ENCODE measurements at regions not wholly inside any gene's neighbourhood (a gene's known extent, or its start where the extent isn't known, plus 50 kb on each side); places are given as distances from the start of the nearest gene placed in this dataset.
"Not testable (repeated sequence)": the region's sequence is repeated elsewhere in the genome, so short reads cannot be mapped to it uniquely, and the experiment has no call there.

- H3K9me3 ChIP-seq (ENCODE audit: control insufficient read depth in 5 of 5, low read length in 5 of 5); H3K4me1 ChIP-seq (ENCODE audit: control insufficient read depth in 5 of 5, insufficient read depth in 5 of 5, low read length in 5 of 5); H3K36me3 ChIP-seq (ENCODE audit: control insufficient read depth in 5 of 5, insufficient read depth in 5 of 5, low read length in 5 of 5); H3K9ac ChIP-seq (ENCODE audit: low read length in 5 of 5); H3K4me3 ChIP-seq (ENCODE audit: low read depth in 1 of 5, low read length in 5 of 5); H3K27me3 ChIP-seq (ENCODE audit: control insufficient read depth in 5 of 5, insufficient read depth in 4 of 5, low read length in 5 of 5); H3K27ac ChIP-seq (ENCODE audit: low read depth, low read length): not testable (repeated sequence)
Observed at GRCh38 chr7:32668387-32669097, 173.3 kb downstream of the AVL9 start.

GRCh38 chr7:32667586-32667985 lies 172.3 kb downstream of the AVL9 start:
- H3K9me3 ChIP-seq (ENCODE audit: control insufficient read depth in 5 of 5, low read length in 5 of 5); H3K36me3 ChIP-seq (ENCODE audit: control insufficient read depth in 5 of 5, insufficient read depth in 5 of 5, low read length in 5 of 5); H3K27me3 ChIP-seq (ENCODE audit: control insufficient read depth in 5 of 5, insufficient read depth in 4 of 5, low read length in 5 of 5); H3K27ac ChIP-seq (ENCODE audit: low read depth, low read length); H3K4me3 ChIP-seq (ENCODE audit: low read depth in 1 of 5, low read length in 5 of 5); H3K4me1 ChIP-seq (ENCODE audit: control insufficient read depth in 5 of 5, insufficient read depth in 5 of 5, low read length in 5 of 5); H3K9ac ChIP-seq (ENCODE audit: low read length in 5 of 5): not testable (repeated sequence)

GRCh38 chr7:32663805-32664211 lies 168.5 kb downstream of the AVL9 start:
- H3K27ac ChIP-seq (ENCODE audit: low read depth, low read length); H3K36me3 ChIP-seq (ENCODE audit: control insufficient read depth in 5 of 5, insufficient read depth in 5 of 5, low read length in 5 of 5); H3K4me3 ChIP-seq (ENCODE audit: low read depth in 1 of 5, low read length in 5 of 5); H3K4me1 ChIP-seq (ENCODE audit: control insufficient read depth in 5 of 5, insufficient read depth in 5 of 5, low read length in 5 of 5); H3K9ac ChIP-seq (ENCODE audit: low read length in 5 of 5); H3K9me3 ChIP-seq (ENCODE audit: control insufficient read depth in 5 of 5, low read length in 5 of 5); H3K27me3 ChIP-seq (ENCODE audit: control insufficient read depth in 5 of 5, insufficient read depth in 4 of 5, low read length in 5 of 5): not testable (repeated sequence)

GRCh38 chr7:32662509-32662908 lies 167.2 kb downstream of the AVL9 start:
- H3K27me3 ChIP-seq (ENCODE audit: control insufficient read depth in 5 of 5, insufficient read depth in 4 of 5, low read length in 5 of 5); H3K36me3 ChIP-seq (ENCODE audit: control insufficient read depth in 5 of 5, insufficient read depth in 5 of 5, low read length in 5 of 5); H3K27ac ChIP-seq (ENCODE audit: low read depth, low read length); H3K9ac ChIP-seq (ENCODE audit: low read length in 5 of 5); H3K9me3 ChIP-seq (ENCODE audit: control insufficient read depth in 5 of 5, low read length in 5 of 5); H3K4me3 ChIP-seq (ENCODE audit: low read depth in 1 of 5, low read length in 5 of 5); H3K4me1 ChIP-seq (ENCODE audit: control insufficient read depth in 5 of 5, insufficient read depth in 5 of 5, low read length in 5 of 5): not testable (repeated sequence)

GRCh38 chr7:32661929-32662328 lies 166.6 kb downstream of the AVL9 start:
- H3K27me3 ChIP-seq (ENCODE audit: control insufficient read depth in 5 of 5, insufficient read depth in 4 of 5, low read length in 5 of 5) = no peaks in the 10 kb centered on the region
- H3K9ac ChIP-seq (ENCODE audit: low read length in 5 of 5) = no peak overlapping the region
- no peak overlapping the region for H3K4me3 ChIP-seq (ENCODE audit: low read depth in 1 of 5, low read length in 5 of 5)
- H3K4me1 ChIP-seq (ENCODE audit: control insufficient read depth in 5 of 5, insufficient read depth in 5 of 5, low read length in 5 of 5) = no peaks in the 10 kb centered on the region
- H3K9me3 ChIP-seq (ENCODE audit: control insufficient read depth in 5 of 5, low read length in 5 of 5) = no peaks in the 10 kb centered on the region
- H3K27ac ChIP-seq (ENCODE audit: low read depth, low read length) = no peak overlapping the region
- H3K36me3 ChIP-seq (ENCODE audit: control insufficient read depth in 5 of 5, insufficient read depth in 5 of 5, low read length in 5 of 5) = no peaks in the 10 kb centered on the region

GRCh38 chr7:32661501-32661900 lies 166.2 kb downstream of the AVL9 start:
- no peaks in the 10 kb centered on the region for H3K9me3 ChIP-seq (ENCODE audit: control insufficient read depth in 5 of 5, low read length in 5 of 5)
- no peaks in the 10 kb centered on the region for H3K36me3 ChIP-seq (ENCODE audit: control insufficient read depth in 5 of 5, insufficient read depth in 5 of 5, low read length in 5 of 5)
- H3K4me1 ChIP-seq (ENCODE audit: control insufficient read depth in 5 of 5, insufficient read depth in 5 of 5, low read length in 5 of 5) = no peaks in the 10 kb centered on the region
- H3K9ac ChIP-seq (ENCODE audit: low read length in 5 of 5) = no peak overlapping the region
- H3K27me3 ChIP-seq (ENCODE audit: control insufficient read depth in 5 of 5, insufficient read depth in 4 of 5, low read length in 5 of 5) = no peaks in the 10 kb centered on the region
- no peak overlapping the region for H3K4me3 ChIP-seq (ENCODE audit: low read depth in 1 of 5, low read length in 5 of 5)
- H3K27ac ChIP-seq (ENCODE audit: low read depth, low read length) = no peak overlapping the region

GRCh38 chr7:32660936-32661335 lies 165.6 kb downstream of the AVL9 start:
- H3K9me3 ChIP-seq (ENCODE audit: control insufficient read depth in 5 of 5, low read length in 5 of 5) = no peaks in the 10 kb centered on the region
- H3K4me3 ChIP-seq (ENCODE audit: low read depth in 1 of 5, low read length in 5 of 5) = no peak overlapping the region
- no peaks in the 10 kb centered on the region for H3K4me1 ChIP-seq (ENCODE audit: control insufficient read depth in 5 of 5, insufficient read depth in 5 of 5, low read length in 5 of 5)
- H3K27me3 ChIP-seq (ENCODE audit: control insufficient read depth in 5 of 5, insufficient read depth in 4 of 5, low read length in 5 of 5) = no peaks in the 10 kb centered on the region
- H3K36me3 ChIP-seq (ENCODE audit: control insufficient read depth in 5 of 5, insufficient read depth in 5 of 5, low read length in 5 of 5) = no peaks in the 10 kb centered on the region
- H3K27ac ChIP-seq (ENCODE audit: low read depth, low read length) = no peak overlapping the region
- H3K9ac ChIP-seq (ENCODE audit: low read length in 5 of 5) = no peak overlapping the region

GRCh38 chr7:32659853-32660252 lies 164.6 kb downstream of the AVL9 start:
- no peaks in the 10 kb centered on the region for H3K36me3 ChIP-seq (ENCODE audit: control insufficient read depth in 5 of 5, insufficient read depth in 5 of 5, low read length in 5 of 5)
- H3K4me1 ChIP-seq (ENCODE audit: control insufficient read depth in 5 of 5, insufficient read depth in 5 of 5, low read length in 5 of 5) = no peaks in the 10 kb centered on the region
- H3K9ac ChIP-seq (ENCODE audit: low read length in 5 of 5) = no peak overlapping the region
- no peak overlapping the region for H3K27ac ChIP-seq (ENCODE audit: low read depth, low read length)
- no peak overlapping the region for H3K4me3 ChIP-seq (ENCODE audit: low read depth in 1 of 5, low read length in 5 of 5)
- no peaks in the 10 kb centered on the region for H3K9me3 ChIP-seq (ENCODE audit: control insufficient read depth in 5 of 5, low read length in 5 of 5)
- no peaks in the 10 kb centered on the region for H3K27me3 ChIP-seq (ENCODE audit: control insufficient read depth in 5 of 5, insufficient read depth in 4 of 5, low read length in 5 of 5)

GRCh38 chr7:32658467-32658869 lies 163.2 kb downstream of the AVL9 start:
- H3K27ac ChIP-seq (ENCODE audit: low read depth, low read length) = no peak overlapping the region
- H3K9ac ChIP-seq (ENCODE audit: low read length in 5 of 5) = no peak overlapping the region

GRCh38 chr7:32658034-32658433 lies 162.7 kb downstream of the AVL9 start:
- Histone ChIP-seq H3K27ac (ENCODE audit: low read depth, low read length) (no peak overlapping the region), H3K4me3 (ENCODE audit: low read depth in 1 of 5, low read length in 5 of 5) (no peak overlapping the region), H3K27me3 (ENCODE audit: control insufficient read depth in 5 of 5, insufficient read depth in 4 of 5, low read length in 5 of 5) (no peaks in the 10 kb centered on the region), H3K36me3 (ENCODE audit: control insufficient read depth in 5 of 5, insufficient read depth in 5 of 5, low read length in 5 of 5) (no peaks in the 10 kb centered on the region), H3K9ac (ENCODE audit: low read length in 5 of 5) (no peak overlapping the region), H3K9me3 (ENCODE audit: control insufficient read depth in 5 of 5, low read length in 5 of 5) (no peaks in the 10 kb centered on the region), H3K4me1 (ENCODE audit: control insufficient read depth in 5 of 5, insufficient read depth in 5 of 5, low read length in 5 of 5) (no peaks in the 10 kb centered on the region)

More at GRCh38 chr7:32658467-32658869, 163.2 kb downstream of the AVL9 start:
- Histone ChIP-seq H3K36me3 (ENCODE audit: control insufficient read depth in 5 of 5, insufficient read depth in 5 of 5, low read length in 5 of 5) (no peaks in the 10 kb centered on the region), H3K9me3 (ENCODE audit: control insufficient read depth in 5 of 5, low read length in 5 of 5) (no peaks in the 10 kb centered on the region), H3K4me3 (ENCODE audit: low read depth in 1 of 5, low read length in 5 of 5) (no peak overlapping the region), H3K4me1 (ENCODE audit: control insufficient read depth in 5 of 5, insufficient read depth in 5 of 5, low read length in 5 of 5) (no peaks in the 10 kb centered on the region), H3K27me3 (ENCODE audit: control insufficient read depth in 5 of 5, insufficient read depth in 4 of 5, low read length in 5 of 5) (no peaks in the 10 kb centered on the region)

- not testable (repeated sequence) for H3K27ac ChIP-seq (ENCODE audit: low read depth, low read length); H3K4me3 ChIP-seq (ENCODE audit: low read depth in 1 of 5, low read length in 5 of 5); H3K36me3 ChIP-seq (ENCODE audit: control insufficient read depth in 5 of 5, insufficient read depth in 5 of 5, low read length in 5 of 5); H3K9me3 ChIP-seq (ENCODE audit: control insufficient read depth in 5 of 5, low read length in 5 of 5); H3K9ac ChIP-seq (ENCODE audit: low read length in 5 of 5); H3K27me3 ChIP-seq (ENCODE audit: control insufficient read depth in 5 of 5, insufficient read depth in 4 of 5, low read length in 5 of 5); H3K4me1 ChIP-seq (ENCODE audit: control insufficient read depth in 5 of 5, insufficient read depth in 5 of 5, low read length in 5 of 5)
Observed at GRCh38 chr7:32654549-32654948, 159.3 kb downstream of the AVL9 start.

All from subcutaneous abdominal adipose tissue (tissue), 5 donors.